GM18499 (cell line): ENCODE measurements at regions not wholly inside any gene's neighbourhood (a gene's known extent, or its start where the extent isn't known, plus 50 kb on each side); places are given as distances from the start of the nearest gene placed in this dataset.
"Not testable (repeated sequence)": the region's sequence is repeated elsewhere in the genome, so short reads cannot be mapped to it uniquely, and the experiment has no call there.

Source experiments
- ATAC-seq: cut with Tn5 transposase; IDR thresholded peaks from one replicate; pipeline ENCODE4 v1.9.1; 2021; ENCODE audit warnings: moderate number of reproducible peaks; ENCODE audit not compliant: insufficient read depth, unreplicated experiment

GRCh38 chr5:18489703-18490102, 855.4 kb downstream of the TAF11L14 start:
- ATAC-seq, result no peak

DNA sequence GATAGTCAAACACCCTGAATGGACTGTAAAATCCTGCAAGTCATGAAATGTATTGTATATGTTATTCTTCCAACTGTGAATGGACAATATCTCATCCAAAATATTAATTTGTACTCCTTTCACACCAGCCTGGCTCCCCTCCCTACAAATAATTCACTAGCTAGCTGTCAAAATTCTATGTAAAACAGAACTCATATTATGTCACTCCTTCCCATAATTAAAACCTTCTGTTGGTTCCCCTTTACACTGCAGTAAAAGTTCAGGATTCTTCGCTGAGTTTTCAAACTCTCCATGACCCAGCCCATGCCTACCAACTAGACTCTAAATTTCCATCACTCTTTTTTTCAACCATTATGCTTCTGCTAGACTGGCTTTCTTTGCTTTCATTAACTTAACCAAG, 857.1 kb downstream of the TAF11L14 start:
- no peak for ATAC-seq

- no peak for ATAC-seq
These were observed 860.9 kb downstream of the TAF11L14 start for GRCh38 chr5:18495157-18495556.

DNA sequence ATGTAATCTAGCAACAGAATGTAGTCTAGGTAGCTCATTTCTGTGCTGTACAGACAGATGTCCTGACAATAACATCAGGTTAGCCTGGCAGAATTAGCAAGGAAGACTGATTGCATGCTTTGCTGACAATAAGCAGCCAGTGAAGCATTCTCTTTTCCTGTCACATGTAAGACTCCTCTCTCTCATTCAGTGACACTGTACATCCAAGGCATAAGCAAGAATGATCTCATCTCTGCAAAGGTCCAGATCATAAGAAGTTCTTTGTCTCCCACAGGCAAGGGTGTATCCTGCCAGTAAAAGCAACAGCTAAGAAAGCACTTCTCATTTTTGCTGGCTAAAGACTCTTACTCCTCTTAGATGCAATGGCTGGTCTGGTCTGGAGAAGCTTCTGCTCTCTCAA, 861.8 kb downstream of the TAF11L14 start:
- ATAC-seq, result no peak

DNA sequence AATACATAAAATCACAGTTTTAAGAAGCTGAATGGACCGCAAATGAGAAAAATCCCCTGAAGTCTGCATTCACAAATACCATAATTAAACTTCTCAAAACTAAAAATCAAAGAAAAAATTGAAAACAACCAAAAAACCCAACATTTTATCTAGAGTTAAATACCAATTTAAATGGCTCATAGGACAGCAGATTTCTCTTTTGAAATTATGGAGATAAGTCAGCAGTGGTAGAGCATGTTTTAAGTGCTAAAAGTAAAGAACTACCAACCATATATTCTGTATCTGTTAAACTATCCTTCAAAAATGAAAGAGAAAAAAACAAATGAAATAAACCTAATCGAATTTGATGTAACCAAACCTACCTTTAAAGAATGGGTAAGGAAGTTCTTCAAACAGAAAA, 862.8 kb downstream of the TAF11L14 start:
- ATAC-seq, result no peak

GRCh38 chr5:18503797-18504328, 869.6 kb downstream of the TAF11L14 start:
- ATAC-seq, result no peak

- ATAC-seq, result no peak
These were observed 872.9 kb downstream of the TAF11L14 start for GRCh38 chr5:18507114-18507513.

- no peak for ATAC-seq
These were observed 883.6 kb downstream of the TAF11L14 start for GRCh38 chr5:18517641-18518380.

DNA sequence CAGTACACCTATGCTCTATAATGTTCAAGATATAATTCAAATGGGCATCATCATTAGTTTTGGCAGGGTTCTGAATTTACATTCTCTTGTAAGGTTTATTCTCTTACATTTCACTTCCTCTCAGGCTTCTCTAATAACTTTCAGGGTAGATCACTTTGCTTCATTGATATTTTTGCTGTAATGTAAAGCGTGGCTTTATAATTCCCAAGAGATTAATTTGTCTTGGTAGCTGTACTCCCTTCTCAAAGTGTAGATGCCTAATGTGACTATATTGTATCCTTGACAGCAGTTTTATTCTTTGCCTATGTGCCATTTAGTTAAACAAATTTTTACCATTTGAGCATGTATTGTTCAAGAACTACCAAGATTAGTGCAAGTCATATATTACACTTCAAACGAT, 889.1 kb downstream of the TAF11L14 start:
- ATAC-seq, result no peak

DNA sequence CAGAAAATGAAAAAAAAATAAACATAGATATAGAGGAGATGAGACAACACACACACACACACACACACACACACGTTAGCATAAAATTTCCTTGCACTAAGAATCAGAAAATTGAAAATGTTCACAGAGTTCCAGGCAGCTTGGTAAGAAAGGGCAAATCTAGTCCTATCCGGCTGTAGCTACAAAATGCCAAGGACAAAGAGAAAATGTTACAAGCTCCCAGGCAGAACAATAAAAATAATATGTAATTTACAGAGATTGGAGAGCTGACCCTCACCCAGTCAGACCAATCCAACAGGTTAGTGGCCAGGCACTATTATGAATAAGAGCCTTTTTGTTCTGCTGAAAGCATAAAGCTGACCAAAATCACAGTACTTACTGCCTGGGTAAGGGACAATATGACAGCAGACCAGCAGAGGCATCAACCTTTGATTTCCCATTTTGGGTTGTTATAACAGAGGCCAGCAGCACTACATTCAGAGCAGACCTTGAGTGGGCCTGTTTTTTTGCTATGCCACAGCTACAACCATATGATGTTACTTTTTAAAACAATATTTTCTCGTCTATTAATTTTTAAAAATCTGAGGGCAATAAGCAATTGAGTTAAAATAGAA, 892.6 kb downstream of the TAF11L14 start:
- no peak for ATAC-seq

- no peak for ATAC-seq
These were observed 898.9 kb downstream of the TAF11L14 start for GRCh38 chr5:18533137-18533536.

- ATAC-seq, result no peak
These were observed 899.9 kb downstream of the TAF11L14 start for GRCh38 chr5:18534119-18534518.

GRCh38 chr5:18535753-18536152, 901.5 kb downstream of the TAF11L14 start:
- not testable (repeated sequence) for ATAC-seq

DNA sequence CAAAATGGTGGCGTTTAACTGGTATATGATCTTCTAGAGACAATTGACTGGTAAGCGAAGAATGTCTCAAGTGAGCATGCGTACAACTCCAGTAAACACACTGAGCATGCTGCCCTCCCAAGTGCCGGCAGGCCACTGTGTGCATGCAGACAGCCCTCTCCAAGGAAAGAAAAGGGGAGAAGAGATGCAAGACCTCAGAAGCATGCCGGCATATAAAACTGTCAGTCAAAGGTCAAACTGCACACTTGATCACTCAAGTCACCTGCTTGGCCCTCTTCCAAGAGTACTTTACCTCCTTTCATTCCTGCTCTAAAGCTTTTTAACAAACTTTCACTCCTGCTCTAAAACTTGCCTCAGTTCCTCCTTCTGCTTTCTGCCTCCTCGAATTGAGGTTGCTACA, 910.2 kb downstream of the TAF11L14 start:
- ATAC-seq, result no peak

DNA sequence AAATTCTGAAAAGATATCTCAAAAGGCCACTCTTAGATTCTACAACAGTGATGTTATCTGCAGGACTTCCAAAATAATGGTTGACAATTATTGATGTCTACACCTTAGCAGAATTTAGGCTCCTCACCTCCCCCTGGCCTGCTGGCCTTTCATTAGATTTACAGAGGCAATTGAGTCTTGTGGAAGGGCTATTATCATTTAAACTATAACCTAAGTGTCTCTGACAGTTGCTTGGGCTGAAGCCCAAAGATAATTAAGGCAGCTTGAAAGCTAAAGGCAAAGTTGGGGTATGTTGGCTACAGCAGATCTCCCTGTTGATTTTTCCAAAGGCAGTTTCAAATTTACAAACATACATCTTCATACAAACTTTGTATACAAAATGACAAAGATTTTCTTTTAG, 912.3 kb downstream of the TAF11L14 start:
- ATAC-seq, result no peak

GRCh38 chr5:18551716-18552115, 917.5 kb downstream of the TAF11L14 start:
- no peak for ATAC-seq

DNA sequence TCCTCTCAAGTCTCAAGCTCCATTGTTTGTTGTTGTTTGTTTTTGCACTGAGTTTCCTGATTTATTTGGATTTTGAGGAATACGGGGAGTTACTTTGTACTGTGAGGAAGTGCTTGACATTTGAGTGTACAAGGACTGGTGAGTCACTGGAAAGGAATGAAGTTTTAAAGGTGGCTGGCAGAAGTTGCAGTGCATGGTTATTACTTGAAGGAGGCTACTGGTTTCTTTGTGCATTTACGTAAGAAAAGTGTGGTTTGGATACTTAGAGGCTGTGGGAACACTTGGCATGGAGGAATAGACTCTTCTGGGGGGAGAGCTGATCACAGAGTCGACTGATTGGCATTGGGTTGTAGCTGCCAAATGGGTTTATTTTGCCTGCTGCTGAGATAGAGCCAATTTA, 919.0 kb downstream of the TAF11L14 start:
- no peak for ATAC-seq

GRCh38 chr5:18560602-18561001, 926.3 kb downstream of the TAF11L14 start:
- no peak for ATAC-seq

- no peak for ATAC-seq
These were observed 929.6 kb downstream of the TAF11L14 start for GRCh38 chr5:18563853-18564252.

- ATAC-seq, result no peak
These were observed 932.4 kb downstream of the TAF11L14 start for GRCh38 chr5:18566671-18567070.

GRCh38 chr5:18576586-18576985, 942.3 kb downstream of the TAF11L14 start:
- ATAC-seq, result no peak

DNA sequence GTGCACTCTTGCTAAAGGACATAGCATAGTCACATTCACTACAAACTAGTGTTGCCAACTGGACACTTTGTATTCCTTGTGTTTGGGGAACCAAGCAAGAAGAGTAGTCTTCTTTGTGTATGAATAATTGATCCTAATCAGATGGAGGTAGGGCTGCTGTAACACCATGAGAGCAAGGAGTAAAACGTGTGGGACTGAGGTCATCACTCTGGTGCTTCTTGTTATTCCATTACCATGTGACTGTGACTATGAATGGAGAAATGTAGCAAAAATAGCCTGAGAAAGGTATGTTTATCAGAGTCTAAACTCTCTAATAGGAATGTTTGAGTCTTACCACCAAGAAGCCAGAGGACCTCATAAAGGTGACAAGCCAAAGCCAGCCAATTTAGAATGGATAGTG, 966.9 kb downstream of the TAF11L14 start:
- ATAC-seq, result no peak
